ENCODE measurements at regions not wholly inside any gene's neighbourhood (a gene's known extent, or its start where the extent isn't known, plus 50 kb on each side); places are given as distances from the start of the nearest gene placed in this dataset.

DNA sequence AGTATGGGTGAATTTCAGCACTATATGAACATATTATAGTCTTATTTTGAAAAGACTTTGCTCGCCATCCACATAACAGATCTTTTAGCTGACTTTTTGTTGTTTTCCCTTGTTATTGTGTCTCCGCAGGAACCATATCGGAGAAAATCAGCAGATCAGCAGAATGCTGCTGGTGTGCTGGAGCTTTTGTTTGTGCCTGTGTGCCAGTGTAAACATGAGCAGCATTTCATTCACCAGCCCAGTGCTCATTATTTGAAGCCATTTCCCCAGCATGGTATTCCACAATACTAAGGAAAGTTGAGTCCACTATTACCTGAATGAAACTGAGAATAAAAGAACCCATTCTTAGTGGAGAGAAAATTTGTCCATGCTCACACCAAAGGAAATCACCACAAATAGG lies 261.8 kb upstream of the ARX start:
- Histone ChIP-seq H3K27me3 (no peaks in the 10 kb centered on the region), H3K36me3 (ENCODE audit: low read depth, missing control alignments) (no peaks in the 10 kb centered on the region), H3K4me1 (no peaks in the 10 kb centered on the region), H3K27ac (no peak overlapping the region), H3K9me3 (no peaks in the 10 kb centered on the region), H3K4me3 (no peak overlapping the region)
- 83 to 85% methylated on average over 3 of the region's 3 CpGs for WGBS, 2 donors
- TF ChIP-seq, protein P1, sequence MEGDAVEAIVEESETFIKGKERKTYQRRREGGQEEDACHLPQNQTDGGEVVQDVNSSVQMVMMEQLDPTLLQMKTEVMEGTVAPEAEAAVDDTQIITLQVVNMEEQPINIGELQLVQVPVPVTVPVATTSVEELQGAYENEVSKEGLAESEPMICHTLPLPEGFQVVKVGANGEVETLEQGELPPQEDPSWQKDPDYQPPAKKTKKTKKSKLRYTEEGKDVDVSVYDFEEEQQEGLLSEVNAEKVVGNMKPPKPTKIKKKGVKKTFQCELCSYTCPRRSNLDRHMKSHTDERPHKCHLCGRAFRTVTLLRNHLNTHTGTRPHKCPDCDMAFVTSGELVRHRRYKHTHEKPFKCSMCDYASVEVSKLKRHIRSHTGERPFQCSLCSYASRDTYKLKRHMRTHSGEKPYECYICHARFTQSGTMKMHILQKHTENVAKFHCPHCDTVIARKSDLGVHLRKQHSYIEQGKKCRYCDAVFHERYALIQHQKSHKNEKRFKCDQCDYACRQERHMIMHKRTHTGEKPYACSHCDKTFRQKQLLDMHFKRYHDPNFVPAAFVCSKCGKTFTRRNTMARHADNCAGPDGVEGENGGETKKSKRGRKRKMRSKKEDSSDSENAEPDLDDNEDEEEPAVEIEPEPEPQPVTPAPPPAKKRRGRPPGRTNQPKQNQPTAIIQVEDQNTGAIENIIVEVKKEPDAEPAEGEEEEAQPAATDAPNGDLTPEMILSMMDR (IDR thresholded peaks at IDR 0.05): no peak
- intact Hi-C loops (cut with DNase I; ENCODE audit: low total_unique reads): no loop called here
- no peak for DNase-seq

DNA sequence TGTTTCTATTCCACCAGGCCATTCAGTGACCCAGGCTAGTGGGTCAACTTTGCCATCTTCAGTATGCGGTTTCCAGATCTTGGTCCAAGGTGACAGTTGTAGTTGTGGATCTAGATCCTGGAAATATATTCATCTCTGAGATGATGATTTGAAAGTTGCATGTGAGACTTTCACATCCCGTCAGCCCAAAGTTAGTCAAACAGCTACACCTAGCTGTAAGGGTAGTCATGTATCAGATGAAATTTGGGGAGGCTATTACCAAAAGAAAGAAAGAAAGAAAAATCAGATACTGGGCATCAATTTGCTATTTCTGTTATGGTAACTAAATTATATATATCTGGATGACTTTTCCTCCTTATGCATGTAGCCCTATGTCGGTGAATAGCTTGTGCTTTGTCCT lies 259.4 kb upstream of the ARX start:
- Histone ChIP-seq H3K27ac (no peak overlapping the region), H3K9me3 (no peaks in the 10 kb centered on the region), H3K27me3 (no peaks in the 10 kb centered on the region), H3K4me3 (no peak overlapping the region), H3K36me3 (ENCODE audit: low read depth, missing control alignments) (no peaks in the 10 kb centered on the region), H3K4me1 (no peaks in the 10 kb centered on the region)
- DNase-seq: no peak
- WGBS, 2 donors: 83 to 92% methylated on average over 3 of the region's 3 CpGs
- TF ChIP-seq, protein P1 (IDR thresholded peaks at IDR 0.05): no peak
- no peak for TF ChIP-seq POLR2A (IDR thresholded peaks at IDR 0.05)
- intact Hi-C loops (cut with DNase I; ENCODE audit: low total_unique reads): no loop called here

DNA sequence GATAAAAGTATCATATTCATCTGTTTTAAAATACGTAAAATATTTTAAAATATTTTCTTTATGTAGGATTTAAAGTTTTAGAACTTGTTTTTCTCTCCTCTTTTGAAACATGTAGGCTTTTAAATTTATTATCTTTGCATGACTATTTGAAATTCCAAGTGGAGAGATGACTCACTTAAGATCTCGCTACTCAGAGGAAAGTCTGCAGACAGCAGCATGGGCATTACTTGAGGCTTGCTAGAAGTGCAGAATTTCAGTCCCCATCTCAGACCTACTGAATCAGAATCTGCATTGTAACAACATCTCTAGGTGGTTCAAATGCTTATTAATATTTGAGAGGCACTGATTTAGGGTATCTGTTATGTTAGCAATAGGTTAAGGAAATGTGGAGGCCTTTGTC lies 225.7 kb upstream of the ARX start:
- 91 to 93% methylated on average over 2 of the region's 2 CpGs for WGBS, 2 donors

DNA sequence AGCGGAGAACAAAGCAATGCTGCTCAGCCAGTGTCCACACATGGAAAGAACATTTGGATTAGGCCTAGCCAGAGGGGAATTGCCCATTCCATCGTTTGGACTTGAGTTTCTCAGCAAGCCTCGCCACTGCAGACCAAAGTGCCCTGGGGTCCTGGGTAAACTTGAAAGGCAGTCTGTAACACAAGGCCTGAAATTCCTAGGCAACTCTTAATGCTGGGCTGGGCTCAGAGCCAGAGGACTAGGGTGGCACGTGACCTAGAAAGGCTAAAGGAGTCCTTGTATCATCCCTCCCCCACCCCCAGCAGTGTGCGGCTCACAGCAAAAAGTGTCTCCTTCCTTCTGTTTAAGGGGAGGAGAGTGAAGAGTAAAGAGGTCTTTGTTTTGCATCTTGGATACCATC lies 210.4 kb upstream of the ARX start:
- WGBS, 2 donors: 20 to 74% methylated on average over 1 to 5 of the region's 5 CpGs
- H3K27me3 ChIP-seq: no peaks in the 10 kb centered on the region
- H3K4me1 ChIP-seq: no peaks in the 10 kb centered on the region
- TF ChIP-seq POLR2A (IDR thresholded peaks at IDR 0.05): no peak
- TF ChIP-seq, protein P1 (IDR thresholded peaks at IDR 0.05): no peak
- H3K4me3 ChIP-seq: no peak overlapping the region
- intact Hi-C loops (cut with DNase I; ENCODE audit: low total_unique reads): no loop called here
- H3K36me3 ChIP-seq (ENCODE audit: low read depth, missing control alignments): no peaks in the 10 kb centered on the region
- H3K27ac ChIP-seq: no peak overlapping the region
- H3K9me3 ChIP-seq: no peaks in the 10 kb centered on the region
- peak; percentile 28 for DNase-seq

More for the DNA sequence above, 225.7 kb upstream of the ARX start:
- Histone ChIP-seq H3K4me3 (no peak overlapping the region), H3K27ac (no peak overlapping the region), H3K27me3 (no peaks in the 10 kb centered on the region), H3K36me3 (ENCODE audit: low read depth, missing control alignments) (no peaks in the 10 kb centered on the region), H3K4me1 (no peaks in the 10 kb centered on the region), H3K9me3 (no peaks in the 10 kb centered on the region)
- intact Hi-C loops (cut with DNase I; ENCODE audit: low total_unique reads): no loop called here
- no peak for DNase-seq
- TF ChIP-seq, protein P1 (IDR thresholded peaks at IDR 0.05): no peak
- TF ChIP-seq POLR2A (IDR thresholded peaks at IDR 0.05): no peak

DNA sequence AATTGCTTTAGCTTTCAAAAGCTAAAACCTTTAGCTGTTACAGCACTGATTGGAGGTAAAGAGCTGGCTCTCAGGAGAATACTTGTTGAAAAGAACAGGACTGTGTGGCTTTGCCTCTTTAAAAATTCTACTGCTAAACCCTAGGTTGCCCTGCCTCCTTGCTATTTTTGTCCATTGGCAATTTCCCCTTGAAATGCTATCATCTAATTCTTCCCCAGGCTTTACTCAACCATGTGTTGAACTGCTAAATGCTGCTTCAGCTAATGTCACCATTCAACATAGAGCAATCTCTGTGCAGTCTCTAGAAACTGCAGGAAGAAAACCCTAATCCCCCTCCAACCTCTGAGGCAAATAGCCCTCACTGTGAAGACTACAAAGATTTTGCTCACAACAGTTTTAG lies 203.7 kb upstream of the ARX start:
- H3K4me1 ChIP-seq: no peaks in the 10 kb centered on the region
- no peaks in the 10 kb centered on the region for H3K27me3 ChIP-seq
- H3K36me3 ChIP-seq (ENCODE audit: low read depth, missing control alignments): no peaks in the 10 kb centered on the region
- intact Hi-C loops (cut with DNase I; ENCODE audit: low total_unique reads): no loop called here
- DNase-seq: no peak
- no peak overlapping the region for H3K4me3 ChIP-seq
- no peaks in the 10 kb centered on the region for H3K9me3 ChIP-seq
- no peak for TF ChIP-seq POLR2A (IDR thresholded peaks at IDR 0.05)
- TF ChIP-seq, protein P1 (IDR thresholded peaks at IDR 0.05): no peak
- no peak overlapping the region for H3K27ac ChIP-seq
